ENCODE measurements at regions not wholly inside any gene's neighbourhood (a gene's known extent, or its start where the extent isn't known, plus 50 kb on each side); places are given as distances from the start of the nearest gene placed in this dataset.

GRCh38 chrX:26470941-26471340 lies 255.0 kb downstream of the MAGEB5 start:
- TF ChIP-seq TEAD4 (IDR thresholded peaks at IDR 0.05): no peak
- no peak for TF ChIP-seq CEBPB (IDR thresholded peaks at IDR 0.05)
- TF ChIP-seq TCF12 (IDR thresholded peaks at IDR 0.05; ENCODE audit: low read depth): no peak

All from Ishikawa (cell line).